ENCODE measurements at regions not wholly inside any gene's neighbourhood (a gene's known extent, or its start where the extent isn't known, plus 50 kb on each side); places are given as distances from the start of the nearest gene placed in this dataset.

DNA sequence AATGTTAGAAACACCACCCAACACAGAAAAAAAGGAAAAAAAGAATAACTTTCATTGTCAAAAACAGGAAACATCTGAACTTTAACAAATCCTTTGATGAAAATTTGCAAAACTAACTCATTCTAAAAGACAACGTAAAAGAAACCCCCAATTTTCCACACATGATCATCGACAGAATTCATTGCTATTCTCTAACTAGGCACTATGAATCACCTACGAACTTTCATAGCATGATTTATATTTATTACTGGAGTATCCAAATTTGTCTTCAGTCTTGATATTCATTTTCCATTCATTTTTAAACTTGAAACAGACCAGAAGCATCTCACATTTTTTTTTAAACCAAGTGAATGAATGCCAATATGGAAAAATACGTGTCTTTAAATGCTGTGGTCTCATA lies 514.6 kb downstream of the TLE4 start:
- intact Hi-C loops (cut with micrococcal nuclease; ENCODE audit: unreplicated experiment), result no loop called here
- BruUV-seq (replicated peaks), result no TSS peak

DNA sequence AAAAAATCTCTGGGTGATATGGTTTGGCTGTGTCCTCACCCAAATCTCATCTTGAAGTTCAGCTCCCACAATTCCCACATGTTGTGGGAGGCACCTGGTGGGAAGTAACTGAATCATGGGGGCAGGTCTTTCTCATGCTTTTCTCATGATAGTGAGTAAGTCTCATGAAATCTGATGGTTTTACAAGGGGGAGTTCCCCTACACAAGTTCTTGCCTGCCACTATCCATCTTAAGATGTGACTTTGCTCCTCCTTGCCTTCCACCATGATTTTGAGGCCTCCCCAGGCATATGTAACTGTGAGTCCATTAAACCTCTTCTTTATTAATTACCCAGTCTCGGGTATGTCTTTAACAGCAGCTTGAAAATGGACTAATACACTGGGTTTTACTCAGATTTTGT lies 513.9 kb downstream of the TLE4 start:
- no peaks in the 10 kb centered on the region for H3K36me3 ChIP-seq (ENCODE audit: low read depth)
- BruUV-seq (replicated peaks), result no TSS peak
- H3K9me2 ChIP-seq (ENCODE audit: insufficient read depth), result no peaks in the 10 kb centered on the region
- H3K4me1 ChIP-seq (replicated peaks; ENCODE audit: insufficient read depth), result no peaks in the 10 kb centered on the region
- intact Hi-C loops (cut with micrococcal nuclease; ENCODE audit: unreplicated experiment), result no loop called here
- CTCF ChIA-PET, result no interaction called here
- no peaks in the 10 kb centered on the region for H3F3A ChIP-seq (ENCODE audit: insufficient read depth, low read depth)
- H3K27me3 ChIP-seq (ENCODE audit: insufficient read depth, low read depth), result peaks cover 9% of the 10 kb centered on the region; the same call in 1 of the 2 replicates
- TF ChIP-seq, protein P1, sequence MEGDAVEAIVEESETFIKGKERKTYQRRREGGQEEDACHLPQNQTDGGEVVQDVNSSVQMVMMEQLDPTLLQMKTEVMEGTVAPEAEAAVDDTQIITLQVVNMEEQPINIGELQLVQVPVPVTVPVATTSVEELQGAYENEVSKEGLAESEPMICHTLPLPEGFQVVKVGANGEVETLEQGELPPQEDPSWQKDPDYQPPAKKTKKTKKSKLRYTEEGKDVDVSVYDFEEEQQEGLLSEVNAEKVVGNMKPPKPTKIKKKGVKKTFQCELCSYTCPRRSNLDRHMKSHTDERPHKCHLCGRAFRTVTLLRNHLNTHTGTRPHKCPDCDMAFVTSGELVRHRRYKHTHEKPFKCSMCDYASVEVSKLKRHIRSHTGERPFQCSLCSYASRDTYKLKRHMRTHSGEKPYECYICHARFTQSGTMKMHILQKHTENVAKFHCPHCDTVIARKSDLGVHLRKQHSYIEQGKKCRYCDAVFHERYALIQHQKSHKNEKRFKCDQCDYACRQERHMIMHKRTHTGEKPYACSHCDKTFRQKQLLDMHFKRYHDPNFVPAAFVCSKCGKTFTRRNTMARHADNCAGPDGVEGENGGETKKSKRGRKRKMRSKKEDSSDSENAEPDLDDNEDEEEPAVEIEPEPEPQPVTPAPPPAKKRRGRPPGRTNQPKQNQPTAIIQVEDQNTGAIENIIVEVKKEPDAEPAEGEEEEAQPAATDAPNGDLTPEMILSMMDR (conservative IDR thresholded peaks at IDR 0.05), result no peak
- no peak for TF ChIP-seq EZH2 (IDR thresholded peaks at IDR 0.05; ENCODE audit: low read depth)
- no peak for DNase-seq
- H3K27ac ChIP-seq, result no peak overlapping the region
- H3K4me2 ChIP-seq, result no peak overlapping the region
- H3K79me2 ChIP-seq (ENCODE audit: low read depth), result no peaks in the 10 kb centered on the region
- no peak overlapping the region for H2AFZ ChIP-seq
- H3K4me3 ChIP-seq, result no peak overlapping the region
- H3K9me3 ChIP-seq (ENCODE audit: insufficient read depth, low read depth), result no peaks in the 10 kb centered on the region
- H4K20me1 ChIP-seq (ENCODE audit: insufficient read depth), result no peaks in the 10 kb centered on the region
- POLR2A ChIA-PET (ENCODE audit: unreplicated experiment), result no interaction called here

More for the DNA sequence above, 514.6 kb downstream of the TLE4 start:
- H3K4me3 ChIP-seq, result no peak overlapping the region
- no peak overlapping the region for H2AFZ ChIP-seq
- DNase-seq, result no peak
- H3K4me2 ChIP-seq, result no peak overlapping the region
- CTCF ChIA-PET, result no interaction called here
- no peaks in the 10 kb centered on the region for H3K36me3 ChIP-seq (ENCODE audit: low read depth)
- H3K9me3 ChIP-seq (ENCODE audit: insufficient read depth, low read depth), result no peaks in the 10 kb centered on the region
- H3K27ac ChIP-seq, result no peak overlapping the region
- POLR2A ChIA-PET (ENCODE audit: unreplicated experiment), result no interaction called here
- peaks cover 9% of the 10 kb centered on the region; the same call in 1 of the 2 replicates for H3K27me3 ChIP-seq (ENCODE audit: insufficient read depth, low read depth)
- H3K79me2 ChIP-seq (ENCODE audit: low read depth), result no peaks in the 10 kb centered on the region
- no peaks in the 10 kb centered on the region for H3K4me1 ChIP-seq (replicated peaks; ENCODE audit: insufficient read depth)
- H3F3A ChIP-seq (ENCODE audit: insufficient read depth, low read depth), result no peaks in the 10 kb centered on the region
- no peaks in the 10 kb centered on the region for H4K20me1 ChIP-seq (ENCODE audit: insufficient read depth)
- TF ChIP-seq, protein P1 (conservative IDR thresholded peaks at IDR 0.05), result no peak
- TF ChIP-seq EZH2 (IDR thresholded peaks at IDR 0.05; ENCODE audit: low read depth), result no peak
- 0 out of 2 replicates have a peak, but pooled peaks cover 4% of the 10 kb centered on the region for H3K9me2 ChIP-seq (ENCODE audit: insufficient read depth)

DNA sequence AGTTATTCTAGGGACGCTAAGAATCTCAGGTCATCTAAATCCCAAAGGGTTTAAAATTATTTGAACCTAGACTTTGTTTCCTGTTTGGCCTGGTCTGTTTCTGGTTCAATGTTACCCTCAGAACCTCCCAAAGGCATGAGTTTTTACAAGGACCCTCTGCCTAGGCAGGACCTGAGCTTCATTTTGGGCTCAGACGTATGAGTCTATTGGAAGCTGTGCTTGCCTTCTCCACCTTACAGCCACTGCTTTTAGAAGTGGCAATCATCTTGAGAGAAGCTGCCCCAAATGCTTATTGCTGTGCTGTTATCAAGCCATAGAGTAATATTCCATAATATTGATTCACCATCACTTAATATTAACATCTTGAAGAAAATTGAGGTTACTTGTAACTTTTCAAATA lies 510.4 kb downstream of the TLE4 start:
- no TSS peak for BruUV-seq (replicated peaks)
- Histone ChIP-seq H4K20me1 (ENCODE audit: insufficient read depth) (no peaks in the 10 kb centered on the region), H3K4me2 (no peak overlapping the region), H2AFZ (no peak overlapping the region), H3K4me1 (replicated peaks; ENCODE audit: insufficient read depth) (no peaks in the 10 kb centered on the region), H3K9me2 (ENCODE audit: insufficient read depth) (no peaks in the 10 kb centered on the region), H3F3A (ENCODE audit: insufficient read depth, low read depth) (no peaks in the 10 kb centered on the region), H3K36me3 (ENCODE audit: low read depth) (no peaks in the 10 kb centered on the region), H3K9me3 (ENCODE audit: insufficient read depth, low read depth) (no peaks in the 10 kb centered on the region), H3K27me3 (ENCODE audit: insufficient read depth, low read depth) (peaks cover 5% of the 10 kb centered on the region; the same call in 1 of the 2 replicates), H3K4me3 (no peak overlapping the region), H3K27ac (no peak overlapping the region), H3K79me2 (ENCODE audit: low read depth) (no peaks in the 10 kb centered on the region)
- intact Hi-C loops (cut with micrococcal nuclease; ENCODE audit: unreplicated experiment), result no loop called here
- CTCF ChIA-PET, result no interaction called here
- POLR2A ChIA-PET (ENCODE audit: unreplicated experiment), result no interaction called here
- no peak for TF ChIP-seq EZH2 (IDR thresholded peaks at IDR 0.05; ENCODE audit: low read depth)
- TF ChIP-seq, protein P1 (conservative IDR thresholded peaks at IDR 0.05), result no peak
- DNase-seq, result no peak
